MM.1S (cell line): ENCODE measurements at regions not wholly inside any gene's neighbourhood (a gene's known extent, or its start where the extent isn't known, plus 50 kb on each side); places are given as distances from the start of the nearest gene placed in this dataset.

ENCODE experiments used
- DNase-seq: peaks from one replicate; pipeline ENCODE4 v3.0.0-alpha.2; 2015
- H2AFZ ChIP-seq: fragments of 300-600 bp; sonication (generic); 2 replicates; pipeline ENCODE4 v1.6.0; 2016; ENCODE audit warnings: antibody characterized with exemption, low read length
- H3F3A ChIP-seq: fragments of 300-600 bp; sonication (generic); 2 replicates; pipeline ENCODE4 v1.6.1; 2016; ENCODE audit warnings: mild to moderate bottlenecking, antibody characterized with exemption, low read length, moderate library complexity, mixed read lengths; ENCODE audit not compliant: insufficient read depth
- H3K27ac ChIP-seq: fragments of 300-600 bp; sonication (generic); 2 replicates; pipeline ENCODE4 v1.5.1; 2016; ENCODE audit warnings: mild to moderate bottlenecking, low read length
- H3K27me3 ChIP-seq: fragments of 300-600 bp; sonication (generic); replicated peaks from 2 replicates; pipeline ENCODE4 v1.6.0; 2016; ENCODE audit warnings: low read length; ENCODE audit not compliant: insufficient read depth
- H3K36me3 ChIP-seq: fragments of 300-600 bp; sonication (generic); replicated peaks from 2 replicates; pipeline ENCODE4 v1.6.1; 2016; ENCODE audit warnings: mild to moderate bottlenecking, low read length, mixed read lengths; ENCODE audit not compliant: insufficient read depth
- H3K4me1 ChIP-seq: fragments of 300-600 bp; sonication (generic); 2 replicates; pipeline ENCODE4 v1.6.1; 2016; ENCODE audit warnings: low read length, mixed read lengths
- H3K4me2 ChIP-seq: fragments of 300-600 bp; sonication (generic); 2 replicates; pipeline ENCODE4 v1.6.0; 2016; ENCODE audit warnings: low read depth, low read length
- H3K4me3 ChIP-seq: fragments of 300-600 bp; sonication (generic); 2 replicates; pipeline ENCODE4 v1.5.1; 2016; ENCODE audit warnings: low read length, mixed read lengths
- H3K79me2 ChIP-seq: fragments of 300-600 bp; sonication (generic); 2 replicates; pipeline ENCODE4 v1.6.1; 2016; ENCODE audit warnings: mixed run types, low read length, mixed read lengths
- H3K9ac ChIP-seq: fragments of 300-600 bp; sonication (generic); 2 replicates; pipeline ENCODE4 v1.6.1; 2016; ENCODE audit warnings: low read length, mixed read lengths
- H3K9me2 ChIP-seq: fragments of 300-600 bp; sonication (generic); replicated peaks from 2 replicates; pipeline ENCODE4 v1.6.1; 2016; ENCODE audit warnings: mild to moderate bottlenecking, low read length, mixed read lengths; ENCODE audit not compliant: insufficient read depth
- H3K9me3 ChIP-seq: fragments of 300-600 bp; sonication (generic); replicated peaks from 2 replicates; pipeline ENCODE4 v1.6.1; 2016; ENCODE audit warnings: mild to moderate bottlenecking, low read length, mixed read lengths; ENCODE audit not compliant: insufficient read depth
- H4K20me1 ChIP-seq: fragments of 300-600 bp; sonication (generic); 2 replicates; pipeline ENCODE4 v1.6.1; 2016; ENCODE audit warnings: mild to moderate bottlenecking, low read length, moderate library complexity, mixed read lengths; ENCODE audit not compliant: insufficient read depth
- CTCF ChIP-seq: fragments of 300-600 bp; sonication (generic); IDR thresholded peaks from 2 replicates; pipeline ENCODE4 v1.5.1; 2016; ENCODE audit warnings: antibody characterized with exemption, low read length, mixed read lengths
- EZH2 ChIP-seq: fragments of 300-600 bp; sonication (generic); optimal IDR thresholded peaks from 2 replicates; pipeline ENCODE3; 2017; ENCODE audit warnings: low read depth, mild to moderate bottlenecking, antibody characterized with exemption, low read length, mixed read lengths
- EZH2phosphoT487 ChIP-seq: fragments of 300-600 bp; sonication (generic); IDR thresholded peaks from 2 replicates; pipeline ENCODE4 v1.6.1; 2018; ENCODE audit warnings: antibody characterized with exemption, low read length

- Histone ChIP-seq H3K4me1 (no peaks in the 10 kb centered on the region), H3K9me3 (no peaks in the 10 kb centered on the region), H3F3A (no peaks in the 10 kb centered on the region), H3K27ac (no peak overlapping the region), H2AFZ (no peak overlapping the region), H3K79me2 (no peaks in the 10 kb centered on the region), H3K27me3 (no peaks in the 10 kb centered on the region), H3K9me2 (no peaks in the 10 kb centered on the region), H3K4me2 (no peak overlapping the region), H3K4me3 (no peak overlapping the region), H3K36me3 (no peaks in the 10 kb centered on the region), H4K20me1 (no peaks in the 10 kb centered on the region), H3K9ac (no peak overlapping the region)
- TF ChIP-seq EZH2phosphoT487 = no peak
- no peak for TF ChIP-seq CTCF
- TF ChIP-seq EZH2 = no peak
- DNase-seq = no peak
These were observed 184.6 kb upstream of the HDAC4 start for GRCh38 chr2:239585422-239585821.

- no peaks in the 10 kb centered on the region for H3K79me2 ChIP-seq
- no peak overlapping the region for H3K4me3 ChIP-seq
- H3K4me2 ChIP-seq = no peak overlapping the region
- no peak overlapping the region for H3K9ac ChIP-seq
- no peaks in the 10 kb centered on the region for H3K9me2 ChIP-seq
- no peaks in the 10 kb centered on the region for H3F3A ChIP-seq
- H4K20me1 ChIP-seq = no peaks in the 10 kb centered on the region
- H2AFZ ChIP-seq = no peak overlapping the region
- TF ChIP-seq EZH2 (no peak), CTCF (no peak), EZH2phosphoT487 (no peak)
- H3K9me3 ChIP-seq = no peaks in the 10 kb centered on the region
- no peak for DNase-seq
- no peak overlapping the region for H3K27ac ChIP-seq
- no peaks in the 10 kb centered on the region for H3K36me3 ChIP-seq
- no peaks in the 10 kb centered on the region for H3K27me3 ChIP-seq
- no peaks in the 10 kb centered on the region for H3K4me1 ChIP-seq
These were observed 184.2 kb upstream of the HDAC4 start for GRCh38 chr2:239584986-239585385.

GRCh38 chr2:239583879-239584859 lies 183.3 kb upstream of the HDAC4 start:
- Histone ChIP-seq H2AFZ (no peak overlapping the region), H3K36me3 (no peaks in the 10 kb centered on the region), H3F3A (no peaks in the 10 kb centered on the region), H3K79me2 (no peaks in the 10 kb centered on the region), H4K20me1 (no peaks in the 10 kb centered on the region), H3K4me1 (no peaks in the 10 kb centered on the region), H3K9ac (no peak overlapping the region), H3K9me2 (no peaks in the 10 kb centered on the region), H3K27ac (no peak overlapping the region), H3K9me3 (no peaks in the 10 kb centered on the region), H3K4me3 (no peak overlapping the region), H3K4me2 (no peak overlapping the region), H3K27me3 (no peaks in the 10 kb centered on the region)
- no peak for DNase-seq
- no peak for TF ChIP-seq EZH2phosphoT487
- TF ChIP-seq EZH2 = no peak
- TF ChIP-seq CTCF = no peak
